Osteocyte (in vitro differentiated cells): ENCODE measurements at regions not wholly inside any gene's neighbourhood (a gene's known extent, or its start where the extent isn't known, plus 50 kb on each side); places are given as distances from the start of the nearest gene placed in this dataset.

Experiments used
- DNase-seq: peaks from one replicate; pipeline ENCODE4 v3.0.0; 2021; ENCODE audit warnings: mixed read lengths; ENCODE audit not compliant: unreplicated experiment; ENCODE audit errors: extremely low spot score
- H3K27ac Mint-ChIP-seq: one replicate; pipeline ENCODE4 v1.8.0; 2021; ENCODE audit warnings: mild to moderate bottlenecking, mixed read lengths; ENCODE audit not compliant: unreplicated experiment
- H3K27me3 Mint-ChIP-seq: one replicate; pipeline ENCODE4 v1.8.0; 2021; ENCODE audit warnings: mixed read lengths; ENCODE audit not compliant: unreplicated experiment
- H3K36me3 Mint-ChIP-seq: one replicate; pipeline ENCODE4 v1.8.0; 2021; ENCODE audit warnings: mixed read lengths; ENCODE audit not compliant: unreplicated experiment
- H3K4me1 Mint-ChIP-seq: one replicate; pipeline ENCODE4 v1.8.0; 2021; ENCODE audit warnings: mixed read lengths; ENCODE audit not compliant: unreplicated experiment
- H3K4me3 Mint-ChIP-seq: one replicate; pipeline ENCODE4 v1.8.0; 2021; ENCODE audit warnings: mild to moderate bottlenecking, moderate library complexity, mixed read lengths; ENCODE audit not compliant: unreplicated experiment
- H3K9me3 Mint-ChIP-seq: one replicate; pipeline ENCODE4 v1.8.0; 2021; ENCODE audit warnings: mixed read lengths; ENCODE audit not compliant: unreplicated experiment
- TF ChIP-seq, protein P1 (sequence below): fragments of 200-600 bp; sonication (generic); IDR thresholded peaks from 2 replicates; pipeline ENCODE4 v1.5.0; 2021; ENCODE audit warnings: antibody characterized with exemption, mild to moderate bottlenecking, moderate library complexity

DNA sequence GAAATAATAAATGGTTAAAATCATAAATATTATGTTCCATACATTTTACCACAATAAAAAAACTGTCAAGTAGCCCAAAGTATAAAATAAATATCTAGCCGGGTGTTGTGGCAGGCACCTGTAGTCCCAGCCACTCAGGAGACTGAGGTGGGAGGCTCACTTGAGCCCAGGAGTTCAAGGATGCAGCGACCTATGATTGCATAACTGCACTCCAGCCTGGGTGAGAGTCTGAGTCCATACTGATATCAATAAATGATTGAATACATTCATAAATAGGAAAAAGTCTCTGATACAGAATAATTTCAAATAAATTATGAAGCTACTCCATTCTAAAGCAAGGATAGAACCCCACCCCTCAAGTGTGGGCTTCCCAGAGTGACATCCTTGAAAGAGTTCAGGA lies 68.5 kb upstream of the GATA2 start:
- DNase-seq = no peak
- TF ChIP-seq, protein P1, sequence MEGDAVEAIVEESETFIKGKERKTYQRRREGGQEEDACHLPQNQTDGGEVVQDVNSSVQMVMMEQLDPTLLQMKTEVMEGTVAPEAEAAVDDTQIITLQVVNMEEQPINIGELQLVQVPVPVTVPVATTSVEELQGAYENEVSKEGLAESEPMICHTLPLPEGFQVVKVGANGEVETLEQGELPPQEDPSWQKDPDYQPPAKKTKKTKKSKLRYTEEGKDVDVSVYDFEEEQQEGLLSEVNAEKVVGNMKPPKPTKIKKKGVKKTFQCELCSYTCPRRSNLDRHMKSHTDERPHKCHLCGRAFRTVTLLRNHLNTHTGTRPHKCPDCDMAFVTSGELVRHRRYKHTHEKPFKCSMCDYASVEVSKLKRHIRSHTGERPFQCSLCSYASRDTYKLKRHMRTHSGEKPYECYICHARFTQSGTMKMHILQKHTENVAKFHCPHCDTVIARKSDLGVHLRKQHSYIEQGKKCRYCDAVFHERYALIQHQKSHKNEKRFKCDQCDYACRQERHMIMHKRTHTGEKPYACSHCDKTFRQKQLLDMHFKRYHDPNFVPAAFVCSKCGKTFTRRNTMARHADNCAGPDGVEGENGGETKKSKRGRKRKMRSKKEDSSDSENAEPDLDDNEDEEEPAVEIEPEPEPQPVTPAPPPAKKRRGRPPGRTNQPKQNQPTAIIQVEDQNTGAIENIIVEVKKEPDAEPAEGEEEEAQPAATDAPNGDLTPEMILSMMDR = no peak
- H3K27me3 Mint-ChIP-seq = peaks cover 31% of the 10 kb centered on the region
- H3K4me1 Mint-ChIP-seq = peaks cover 6% of the 10 kb centered on the region
- no peaks in the 10 kb centered on the region for H3K36me3 Mint-ChIP-seq
- H3K9me3 Mint-ChIP-seq = no peaks in the 10 kb centered on the region
- no peak overlapping the region for H3K27ac Mint-ChIP-seq
- no peak overlapping the region for H3K4me3 Mint-ChIP-seq

DNA sequence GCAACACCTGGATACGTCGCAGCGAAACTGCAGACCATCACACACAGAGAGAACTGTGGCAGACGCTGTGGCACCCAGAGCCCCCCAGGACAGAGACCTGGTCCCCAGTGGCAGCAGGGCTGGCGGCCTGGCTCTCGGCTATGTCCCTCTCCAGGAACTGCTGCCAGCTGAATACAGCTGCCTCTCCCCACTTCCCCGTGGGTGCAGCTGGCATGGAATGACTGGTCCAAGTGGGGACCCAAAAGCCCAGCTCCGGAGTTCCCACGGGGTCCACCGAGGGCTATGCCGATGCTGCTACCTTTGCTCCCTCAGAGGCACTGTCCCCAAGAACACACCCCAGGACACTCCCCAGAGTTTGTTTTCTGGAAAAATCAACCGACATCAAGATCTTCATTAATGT lies 67.8 kb upstream of the GATA2 start:
- no peaks in the 10 kb centered on the region for H3K9me3 Mint-ChIP-seq
- H3K4me3 Mint-ChIP-seq = no peak overlapping the region
- TF ChIP-seq, protein P1 = no peak
- DNase-seq = no peak
- H3K4me1 Mint-ChIP-seq = peaks cover 7% of the 10 kb centered on the region
- H3K27ac Mint-ChIP-seq = no peak overlapping the region
- no peaks in the 10 kb centered on the region for H3K36me3 Mint-ChIP-seq
- H3K27me3 Mint-ChIP-seq = peaks cover 29% of the 10 kb centered on the region

DNA sequence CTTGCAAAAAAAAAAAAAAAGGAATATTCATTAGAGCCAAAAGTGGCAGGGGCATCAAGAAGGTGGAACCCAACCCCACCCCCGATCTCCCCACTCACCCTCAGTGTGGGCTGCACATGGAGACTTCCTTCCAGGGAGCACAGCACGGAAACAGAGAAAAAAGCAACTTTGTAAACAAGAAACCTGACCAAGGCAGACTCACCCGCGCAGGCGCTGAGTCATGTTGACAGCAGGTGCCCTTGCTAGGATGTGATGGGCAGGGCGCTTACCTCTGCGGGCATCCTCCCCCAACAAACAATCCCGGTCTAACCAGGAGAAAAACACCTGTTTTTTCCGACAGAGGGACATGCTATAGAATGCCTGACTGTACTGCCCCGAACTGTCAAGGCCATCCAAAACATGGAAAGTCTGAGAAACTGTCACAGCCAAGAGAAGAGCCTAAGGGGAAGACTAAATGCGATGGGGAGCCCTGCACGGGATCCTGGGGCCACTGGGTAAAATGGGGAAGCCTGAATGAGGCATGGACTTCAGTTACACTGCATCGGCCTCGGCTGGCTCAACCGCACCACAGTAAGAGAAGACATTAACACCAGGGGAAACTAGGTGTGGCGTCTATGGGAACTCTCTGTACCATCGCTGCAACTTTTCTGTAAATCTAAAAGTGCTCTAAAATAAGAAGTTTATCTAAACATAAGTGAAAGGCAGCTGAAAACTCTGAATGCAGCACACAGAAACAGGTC lies 66.7 kb upstream of the GATA2 start:
- H3K27ac Mint-ChIP-seq = no peak overlapping the region
- H3K4me3 Mint-ChIP-seq = no peak overlapping the region
- peaks cover 3% of the 10 kb centered on the region for H3K4me1 Mint-ChIP-seq
- no peak for DNase-seq
- no peaks in the 10 kb centered on the region for H3K36me3 Mint-ChIP-seq
- TF ChIP-seq, protein P1 = no peak
- peaks cover 29% of the 10 kb centered on the region for H3K27me3 Mint-ChIP-seq
- no peaks in the 10 kb centered on the region for H3K9me3 Mint-ChIP-seq

DNA sequence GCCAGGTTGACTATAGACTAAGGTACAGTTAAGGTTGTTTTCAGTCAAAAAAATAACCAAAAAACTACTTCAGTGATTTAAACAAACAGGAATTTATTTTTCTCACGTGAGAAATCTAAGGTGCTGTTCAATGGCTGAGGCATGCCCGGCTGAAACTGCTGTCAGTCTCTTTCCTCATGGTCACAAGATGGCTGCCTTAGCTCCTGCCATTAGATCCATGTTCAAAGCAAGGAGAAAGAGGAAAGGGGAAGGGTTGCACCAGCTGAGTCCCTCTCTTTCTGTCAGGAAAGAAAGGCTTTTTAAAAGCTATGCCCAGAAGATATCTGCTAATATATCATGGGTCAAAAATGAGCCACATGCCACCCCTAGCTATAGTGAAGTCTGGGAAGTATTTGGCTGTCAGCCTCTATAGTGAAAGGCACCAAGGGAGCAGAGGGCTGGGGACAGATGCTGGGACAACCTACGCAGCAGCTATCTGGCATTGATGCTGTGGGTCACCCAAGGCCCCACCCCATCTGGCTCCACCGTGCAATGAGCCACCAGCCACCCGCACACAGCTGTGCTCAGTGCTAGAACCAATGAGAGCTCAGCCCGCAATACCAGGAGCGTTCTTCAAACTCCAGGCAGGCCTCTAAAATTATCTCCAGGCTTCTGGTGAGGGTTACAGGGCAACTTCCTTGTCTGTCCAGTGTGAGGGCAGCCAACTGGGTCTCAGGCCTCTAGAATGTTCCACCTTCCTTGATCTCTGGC lies 64.7 kb upstream of the GATA2 start:
- TF ChIP-seq, protein P1 = no peak
- no peak for DNase-seq
- Mint-ChIP-seq H3K27me3 (peaks cover 24% of the 10 kb centered on the region), H3K9me3 (no peaks in the 10 kb centered on the region), H3K27ac (no peak overlapping the region), H3K4me3 (no peak overlapping the region), H3K36me3 (no peaks in the 10 kb centered on the region), H3K4me1 (peaks cover 5% of the 10 kb centered on the region)

DNA sequence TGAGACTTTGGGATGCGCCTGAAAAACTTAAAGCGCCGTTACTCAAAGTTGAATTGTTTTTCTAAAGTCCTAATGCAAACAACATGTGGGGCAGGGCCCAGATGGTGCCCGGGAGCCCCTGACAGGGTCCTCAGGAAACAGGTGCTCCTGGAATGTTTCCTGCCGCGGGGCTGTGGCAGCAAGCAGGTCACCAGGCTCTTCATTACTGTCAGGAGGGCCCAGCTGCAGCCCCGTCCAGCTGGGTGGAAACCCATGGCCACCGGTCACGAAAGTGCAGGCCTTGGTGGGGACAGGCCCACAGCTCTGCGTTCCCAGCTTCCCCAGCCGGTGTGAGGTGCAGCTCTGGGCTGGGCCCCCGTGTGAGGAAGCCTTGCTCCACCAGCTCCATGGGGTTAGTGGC lies 63.9 kb upstream of the GATA2 start:
- DNase-seq = no peak
- no peaks in the 10 kb centered on the region for H3K9me3 Mint-ChIP-seq
- H3K4me1 Mint-ChIP-seq = peaks cover 6% of the 10 kb centered on the region
- H3K4me3 Mint-ChIP-seq = no peak overlapping the region
- H3K27ac Mint-ChIP-seq = no peak overlapping the region
- peaks cover 20% of the 10 kb centered on the region for H3K27me3 Mint-ChIP-seq
- TF ChIP-seq, protein P1 = no peak
- H3K36me3 Mint-ChIP-seq = no peaks in the 10 kb centered on the region
